HG03039 (cell line): ENCODE measurements at regions not wholly inside any gene's neighbourhood (a gene's known extent, or its start where the extent isn't known, plus 50 kb on each side); places are given as distances from the start of the nearest gene placed in this dataset.
"Not testable (repeated sequence)": the region's sequence is repeated elsewhere in the genome, so short reads cannot be mapped to it uniquely, and the experiment has no call there.

Experiments
- ATAC-seq: cut with Tn5 transposase; IDR thresholded peaks from one replicate; pipeline ENCODE4 v1.9.1; 2021; ENCODE audit warnings: mild to moderate bottlenecking, moderate library complexity; ENCODE audit not compliant: unreplicated experiment

- no peak for ATAC-seq
Observed at GRCh38 chr6:81625216-81625615, 127.3 kb downstream of the TENT5A start.

GRCh38 chr6:81624453-81624852, 128.0 kb downstream of the TENT5A start:
- ATAC-seq: no peak

- no peak for ATAC-seq
Observed at GRCh38 chr6:81623106-81623759, 129.2 kb downstream of the TENT5A start.

GRCh38 chr6:81621816-81622395, 130.6 kb downstream of the TENT5A start:
- no peak for ATAC-seq

- no peak for ATAC-seq
Observed at GRCh38 chr6:81614292-81614691, 138.2 kb downstream of the TENT5A start.

GRCh38 chr6:81613606-81614005, 138.9 kb downstream of the TENT5A start:
- ATAC-seq: no peak

GRCh38 chr6:81612136-81612535, 140.3 kb downstream of the TENT5A start:
- ATAC-seq: no peak

- no peak for ATAC-seq
Observed at GRCh38 chr6:81609736-81610135, 142.7 kb downstream of the TENT5A start.

- ATAC-seq: no peak
Observed at GRCh38 chr6:81608776-81609175, 143.7 kb downstream of the TENT5A start.

GRCh38 chr6:81606965-81607381, 145.5 kb downstream of the TENT5A start:
- no peak for ATAC-seq

GRCh38 chr6:81605526-81605925, 147.0 kb downstream of the TENT5A start:
- ATAC-seq: no peak

- ATAC-seq: no peak
Observed at GRCh38 chr6:81601918-81602317, 150.6 kb downstream of the TENT5A start.

GRCh38 chr6:81600488-81600887, 152.0 kb downstream of the TENT5A start:
- ATAC-seq: not testable (repeated sequence)

GRCh38 chr6:81594501-81594900, 158.0 kb downstream of the TENT5A start:
- no peak for ATAC-seq

GRCh38 chr6:81590314-81590691, 162.2 kb downstream of the TENT5A start:
- no peak for ATAC-seq

GRCh38 chr6:81589465-81590313, 162.8 kb downstream of the TENT5A start:
- no peak for ATAC-seq

- not testable (repeated sequence) for ATAC-seq
Observed at GRCh38 chr6:81585686-81586085, 166.8 kb downstream of the TENT5A start.

- not testable (repeated sequence) for ATAC-seq
Observed at GRCh38 chr6:81584156-81584555, 168.3 kb downstream of the TENT5A start.

GRCh38 chr6:81575442-81575841, 177.0 kb downstream of the TENT5A start:
- ATAC-seq: no peak

GRCh38 chr6:81572020-81572419, 180.5 kb downstream of the TENT5A start:
- ATAC-seq: no peak

- ATAC-seq: no peak
Observed at GRCh38 chr6:81570681-81571080, 181.8 kb downstream of the TENT5A start.

- ATAC-seq: no peak
Observed at GRCh38 chr6:81568973-81569372, 183.5 kb downstream of the TENT5A start.
